ENCODE measurements at regions not wholly inside any gene's neighbourhood (a gene's known extent, or its start where the extent isn't known, plus 50 kb on each side); places are given as distances from the start of the nearest gene placed in this dataset.

DNA sequence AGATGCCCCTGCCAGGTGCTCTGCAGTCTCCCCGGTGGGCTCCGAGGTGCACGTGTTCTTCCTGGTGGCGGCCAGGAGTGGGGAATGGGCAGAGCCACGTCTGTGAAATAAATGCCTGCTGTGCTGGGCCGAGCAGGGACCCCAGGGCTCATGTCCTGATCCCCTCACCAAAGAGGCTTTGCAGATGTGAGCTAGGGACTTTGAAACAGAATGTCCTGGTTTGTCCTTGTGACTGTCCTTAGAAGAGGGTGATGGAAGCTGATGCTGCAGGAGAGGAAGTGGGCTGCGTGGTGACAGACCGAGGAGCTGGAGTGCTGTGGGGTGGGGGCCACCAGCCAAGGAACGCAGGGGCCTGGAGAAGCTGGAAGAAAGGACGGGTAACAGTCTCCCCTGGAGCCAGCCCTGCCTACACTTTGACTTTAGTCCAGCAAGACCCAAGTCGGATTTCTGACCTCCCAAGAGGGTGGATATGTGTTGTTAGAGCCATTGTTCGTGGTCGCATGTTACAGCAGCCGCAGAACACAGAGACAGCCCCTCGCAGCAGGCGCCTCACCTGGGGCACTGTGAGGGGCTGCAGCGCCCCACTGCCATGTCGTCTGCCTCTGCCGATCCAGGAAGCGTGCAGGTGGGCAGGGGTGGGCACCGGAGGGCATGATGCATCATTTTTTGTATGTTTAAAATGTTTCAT lies 217.9 kb upstream of the CIBAR2 start:
- TF ChIP-seq, protein P1, sequence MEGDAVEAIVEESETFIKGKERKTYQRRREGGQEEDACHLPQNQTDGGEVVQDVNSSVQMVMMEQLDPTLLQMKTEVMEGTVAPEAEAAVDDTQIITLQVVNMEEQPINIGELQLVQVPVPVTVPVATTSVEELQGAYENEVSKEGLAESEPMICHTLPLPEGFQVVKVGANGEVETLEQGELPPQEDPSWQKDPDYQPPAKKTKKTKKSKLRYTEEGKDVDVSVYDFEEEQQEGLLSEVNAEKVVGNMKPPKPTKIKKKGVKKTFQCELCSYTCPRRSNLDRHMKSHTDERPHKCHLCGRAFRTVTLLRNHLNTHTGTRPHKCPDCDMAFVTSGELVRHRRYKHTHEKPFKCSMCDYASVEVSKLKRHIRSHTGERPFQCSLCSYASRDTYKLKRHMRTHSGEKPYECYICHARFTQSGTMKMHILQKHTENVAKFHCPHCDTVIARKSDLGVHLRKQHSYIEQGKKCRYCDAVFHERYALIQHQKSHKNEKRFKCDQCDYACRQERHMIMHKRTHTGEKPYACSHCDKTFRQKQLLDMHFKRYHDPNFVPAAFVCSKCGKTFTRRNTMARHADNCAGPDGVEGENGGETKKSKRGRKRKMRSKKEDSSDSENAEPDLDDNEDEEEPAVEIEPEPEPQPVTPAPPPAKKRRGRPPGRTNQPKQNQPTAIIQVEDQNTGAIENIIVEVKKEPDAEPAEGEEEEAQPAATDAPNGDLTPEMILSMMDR (IDR thresholded peaks at IDR 0.05; ENCODE audit: unreplicated experiment) = no peak
- H3K4me1 Mint-ChIP-seq (ENCODE audit: low read depth) = peaks cover 24% of the 10 kb centered on the region
- H3K27ac Mint-ChIP-seq = peak overlapping the region; percentile 3
- H3K9me3 Mint-ChIP-seq (ENCODE audit: low read depth) = no peaks in the 10 kb centered on the region
- no peak overlapping the region for H3K4me3 Mint-ChIP-seq (ENCODE audit: low read depth)
- no peaks in the 10 kb centered on the region for H3K36me3 Mint-ChIP-seq (ENCODE audit: insufficient read depth)
- DNase-seq (ENCODE audit: low spot score, unreplicated experiment) = no peak
- H3K27me3 Mint-ChIP-seq = peaks cover 12% of the 10 kb centered on the region

DNA sequence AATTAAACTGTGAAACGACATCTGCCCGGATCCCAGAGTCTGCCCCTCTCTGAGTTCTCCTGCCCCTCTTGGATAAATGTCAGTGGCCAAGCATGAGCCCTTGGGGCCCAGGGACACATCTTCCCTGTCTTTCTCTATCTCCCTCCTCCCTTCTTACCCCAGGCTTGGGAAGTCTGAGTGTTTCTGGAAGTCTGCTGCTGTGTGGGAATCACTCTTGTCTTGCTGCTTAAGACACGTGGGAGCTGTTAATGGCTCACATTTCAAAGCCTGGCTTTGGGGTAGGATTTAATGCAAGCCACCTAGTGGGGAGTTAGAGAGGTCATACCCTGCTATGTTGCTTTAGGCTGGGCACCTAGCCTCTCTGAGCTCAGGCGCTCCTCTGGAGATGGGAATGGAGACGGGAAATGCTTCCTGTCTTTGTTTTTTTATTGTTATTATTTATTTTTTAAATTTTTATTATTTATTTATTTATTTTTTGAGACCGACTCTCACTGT lies 218.5 kb upstream of the CIBAR2 start:
- TF ChIP-seq, protein P1 (IDR thresholded peaks at IDR 0.05; ENCODE audit: unreplicated experiment) = peak; percentile 71
- DNase-seq (ENCODE audit: low spot score, unreplicated experiment) = no peak
- peaks cover 12% of the 10 kb centered on the region for H3K27me3 Mint-ChIP-seq
- no peak overlapping the region for H3K27ac Mint-ChIP-seq
- H3K36me3 Mint-ChIP-seq (ENCODE audit: insufficient read depth) = no peaks in the 10 kb centered on the region
- peaks cover 29% of the 10 kb centered on the region for H3K4me1 Mint-ChIP-seq (ENCODE audit: low read depth)
- no peaks in the 10 kb centered on the region for H3K9me3 Mint-ChIP-seq (ENCODE audit: low read depth)
- peak overlapping the region; percentile 15 for H3K4me3 Mint-ChIP-seq (ENCODE audit: low read depth)

DNA sequence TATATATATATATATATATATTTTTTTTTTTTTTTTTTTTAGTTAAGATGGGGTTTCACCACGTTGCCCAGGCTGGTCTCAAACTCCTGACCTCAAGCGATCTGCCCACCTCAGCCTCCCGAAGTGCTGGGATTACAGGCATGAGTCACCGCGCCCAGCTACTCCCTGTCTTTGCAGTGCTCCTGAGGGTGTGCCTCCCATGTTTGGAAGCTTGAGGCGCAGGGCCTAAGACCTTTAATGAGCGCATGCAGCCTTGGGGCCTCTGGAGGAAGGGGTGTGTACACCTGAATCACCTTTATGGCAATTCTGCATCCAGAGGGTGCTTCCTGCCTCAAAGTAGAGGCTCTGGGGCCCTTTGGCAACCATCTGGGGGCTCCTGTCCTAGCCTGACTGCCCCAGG lies 219.4 kb upstream of the CIBAR2 start:
- TF ChIP-seq, protein P1 (IDR thresholded peaks at IDR 0.05; ENCODE audit: unreplicated experiment) = no peak
- Mint-ChIP-seq H3K4me1 (ENCODE audit: low read depth) (peaks cover 29% of the 10 kb centered on the region), H3K36me3 (ENCODE audit: insufficient read depth) (no peaks in the 10 kb centered on the region), H3K4me3 (ENCODE audit: low read depth) (no peak overlapping the region), H3K27ac (no peak overlapping the region), H3K9me3 (ENCODE audit: low read depth) (no peaks in the 10 kb centered on the region), H3K27me3 (peaks cover 8% of the 10 kb centered on the region)
- DNase-seq (ENCODE audit: low spot score, unreplicated experiment) = no peak

- Mint-ChIP-seq H3K27me3 (peaks cover 8% of the 10 kb centered on the region), H3K4me1 (ENCODE audit: low read depth) (peaks cover 29% of the 10 kb centered on the region), H3K9me3 (ENCODE audit: low read depth) (no peaks in the 10 kb centered on the region), H3K4me3 (ENCODE audit: low read depth) (no peak overlapping the region), H3K27ac (no peak overlapping the region), H3K36me3 (ENCODE audit: insufficient read depth) (no peaks in the 10 kb centered on the region)
- TF ChIP-seq, protein P1 (IDR thresholded peaks at IDR 0.05; ENCODE audit: unreplicated experiment) = no peak
- no peak for DNase-seq (ENCODE audit: low spot score, unreplicated experiment)
Observed at GRCh38 chr16:85332175-85332574, 219.9 kb upstream of the CIBAR2 start.

DNA sequence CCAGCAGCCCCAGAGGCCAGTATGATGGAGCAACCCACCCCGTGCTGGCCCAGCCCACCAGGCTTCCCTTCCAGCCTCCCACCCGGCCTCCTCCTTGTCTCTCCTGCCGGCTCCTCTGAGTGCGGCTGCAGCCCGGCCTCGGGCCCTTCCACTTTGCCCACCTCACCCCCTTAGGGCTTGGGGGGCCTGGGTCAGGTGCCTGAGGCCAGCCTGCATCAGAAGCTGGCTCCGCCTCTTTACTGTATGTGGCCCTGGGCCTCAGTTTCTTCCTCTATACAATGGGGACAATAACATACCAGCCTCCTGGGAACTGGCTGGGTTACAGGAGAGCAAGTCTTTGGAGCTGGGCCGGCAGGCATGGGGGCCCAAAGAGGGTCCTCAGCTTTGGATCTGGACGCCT lies 221.1 kb upstream of the CIBAR2 start:
- Mint-ChIP-seq H3K4me3 (ENCODE audit: low read depth) (no peak overlapping the region), H3K36me3 (ENCODE audit: insufficient read depth) (no peaks in the 10 kb centered on the region), H3K27me3 (peaks cover 8% of the 10 kb centered on the region), H3K9me3 (ENCODE audit: low read depth) (no peaks in the 10 kb centered on the region), H3K4me1 (ENCODE audit: low read depth) (peaks cover 28% of the 10 kb centered on the region), H3K27ac (no peak overlapping the region)
- no peak for DNase-seq (ENCODE audit: low spot score, unreplicated experiment)
- TF ChIP-seq, protein P1 (IDR thresholded peaks at IDR 0.05; ENCODE audit: unreplicated experiment) = no peak
